Endothelial cell of umbilical vein (primary cell): ENCODE measurements at regions not wholly inside any gene's neighbourhood (a gene's known extent, or its start where the extent isn't known, plus 50 kb on each side); places are given as distances from the start of the nearest gene placed in this dataset.

Source experiments
- BruUV-seq: library from RNA; stranded (reverse); fragments of 400-500 nt; replicated peaks from 2 replicates; lab custom pipeline; 2021; lab: Mats Ljungman, UMichigan
- CTCF ChIA-PET: fragments of 300-600, 350-600 bp; sonication (Branson Sonifier 250); formaldehyde crosslinking; loops from one replicate; lab custom pipeline; 2021; ENCODE audit warnings: antibody characterized with exemption, inconsistent platforms; lab: Charles Lee
- POLR2A ChIA-PET: fragments of 300-600, 350-600 bp; sonication (Branson Sonifier 250); formaldehyde crosslinking; loops from one replicate; lab custom pipeline; 2021; ENCODE audit warnings: antibody characterized with exemption, inconsistent platforms; lab: Charles Lee
- DNase-seq: peaks from one replicate; pipeline ENCODE4 v3.0.0-alpha.2; 2011; ENCODE audit warnings: low read depth, low spot score
- FAIRE-seq: peaks from 2 replicates; lab custom pipeline; 2011; peaks lifted over from hg19 to GRCh38; lab: Jason Lieb, UNC
- H2AFZ ChIP-seq: 2 replicates; pipeline ENCODE4 v1.6.0; 2012; ENCODE audit warnings: low read depth, low read length, control low read depth, inconsistent platforms
- H3K27ac ChIP-seq: 2 replicates; pipeline ENCODE4 v1.5.1; 2011; ENCODE audit warnings: low read depth, mild to moderate bottlenecking, control low read depth, low read length, moderate library complexity; ENCODE audit not compliant: insufficient read depth
- H3K27me3 ChIP-seq, 2 experiments: 2 replicates each; pipeline versions ENCODE4 v1.6.0 to v1.6.1; 2011; ENCODE audit warnings: low read length in 2 of 2, mixed read lengths in 1 of 2; ENCODE audit not compliant: control insufficient read depth in 2 of 2, insufficient read depth in 2 of 2
- H3K36me3 ChIP-seq, 2 experiments: 2 replicates in 1 of 2; 3 replicates in 1 of 2; pipeline ENCODE4 v1.5.1; 2011; ENCODE audit warnings: low read length in 2 of 2, mild to moderate bottlenecking in 1 of 2, moderate library complexity in 1 of 2; ENCODE audit not compliant: control insufficient read depth in 2 of 2, insufficient read depth in 2 of 2; ENCODE audit errors: extremely low read depth in 1 of 2
- H3K4me1 ChIP-seq: 3 replicates; pipeline ENCODE4 v1.5.1; 2011; ENCODE audit warnings: mild to moderate bottlenecking, low read length; ENCODE audit not compliant: control insufficient read depth, insufficient read depth; ENCODE audit errors: extremely low read depth
- H3K4me2 ChIP-seq: 2 replicates; pipeline ENCODE4 v1.6.1; 2011; ENCODE audit warnings: low read length, control low read depth, mixed read lengths; ENCODE audit not compliant: insufficient read depth
- H3K4me3 ChIP-seq, 3 experiments: fragments of 200-600 bp in 1 of 3; sonication (generic), shearing (Covaris generic) in 1 of 3; replicated peaks in 1 of 3; 2 replicates each; pipeline ENCODE4 v1.5.1; 2011 to 2016; ENCODE audit warnings: control low read depth in 3 of 3, low read length in 3 of 3, mild to moderate bottlenecking in 2 of 3, inconsistent platforms in 1 of 3, low read depth in 1 of 3, moderate library complexity in 1 of 3; ENCODE audit not compliant: insufficient read depth in 1 of 3
- H3K79me2 ChIP-seq: 2 replicates; pipeline ENCODE4 v1.6.0; 2012; ENCODE audit warnings: low read length, inconsistent platforms; ENCODE audit not compliant: control insufficient read depth, insufficient read depth
- H3K9ac ChIP-seq: replicated peaks from 2 replicates; pipeline ENCODE3; 2011; ENCODE audit warnings: low read length, control low read depth; ENCODE audit not compliant: insufficient read depth; ENCODE audit errors: extremely low read depth
- H3K9me1 ChIP-seq: replicated peaks from 3 replicates; pipeline ENCODE4 v1.6.0; 2011; ENCODE audit warnings: mild to moderate bottlenecking, low read length; ENCODE audit not compliant: control insufficient read depth, insufficient read depth; ENCODE audit errors: extremely low read depth
- H3K9me3 ChIP-seq: replicated peaks from 2 replicates; pipeline ENCODE4 v1.5.1; 2012; ENCODE audit warnings: low read length, inconsistent platforms; ENCODE audit not compliant: control insufficient read depth, insufficient read depth
- H4K20me1 ChIP-seq: replicated peaks from 2 replicates; pipeline ENCODE3; 2011; ENCODE audit warnings: mild to moderate bottlenecking, low read length; ENCODE audit not compliant: control insufficient read depth, insufficient read depth; ENCODE audit errors: extremely low read depth
- CTCF ChIP-seq, 2 donors: IDR thresholded peaks; 1 replicate in 1 of 2; 2 replicates in 1 of 2; pipeline ENCODE4 v1.5.1; 2011; ENCODE audit warnings: low read length in 2 of 2, mild to moderate bottlenecking in 2 of 2, moderate library complexity in 2 of 2, control low read depth in 1 of 2, inconsistent platforms in 1 of 2, low read depth in 1 of 2; ENCODE audit not compliant: insufficient read depth in 1 of 2; ENCODE audit errors: extremely low read depth in 1 of 2
- EZH2 ChIP-seq: IDR thresholded peaks from 2 replicates; pipeline ENCODE4 v1.6.1; 2012; ENCODE audit warnings: borderline replicate concordance, low read depth, mild to moderate bottlenecking, moderate library complexity, low read length, inconsistent platforms; ENCODE audit not compliant: severe bottlenecking
- FOS ChIP-seq: IDR thresholded peaks from 2 replicates; pipeline ENCODE4 v1.6.1; 2011; ENCODE audit warnings: mild to moderate bottlenecking, low read length, moderate library complexity, borderline replicate concordance; ENCODE audit not compliant: insufficient read depth
- POLR2A ChIP-seq: IDR thresholded peaks from 2 replicates; pipeline ENCODE4 v1.6.1; 2012; ENCODE audit warnings: low read depth, mild to moderate bottlenecking, control low read depth, low read length
- POLR2AphosphoS5 ChIP-seq: IDR thresholded peaks from 2 replicates; pipeline ENCODE4 v1.6.1; 2012; ENCODE audit warnings: low read depth, mild to moderate bottlenecking, control low read depth, low read length, moderate library complexity; ENCODE audit not compliant: insufficient read depth
- dilution Hi-C: fragments of 300-500 bp; cut with MboI; formaldehyde crosslinking; loops from one replicate; pipeline ENCODE4 v1.15.0; 2019; ENCODE audit warnings: low sequenced_read_pairs; ENCODE audit not compliant: extremely low pct_ligation_motif_present
- intact Hi-C: fragments of 100-400 bp; cut with micrococcal nuclease; formaldehyde crosslinking; loops from one replicate; pipeline ENCODE4 v1.10.0; 2022
- TF ChIP-seq, protein P1 (sequence below): IDR thresholded peaks from 2 replicates; pipeline ENCODE4 v1.6.1; 2011; ENCODE audit not compliant: insufficient read depth, insufficient read length

GRCh38 chr15:47602121-47602520 lies 115.2 kb upstream of the SEMA6D start:
- no peak overlapping the region for H2AFZ ChIP-seq
- no peak for FAIRE-seq

More at GRCh38 chr15:47602121-47602520, 115.2 kb upstream of the SEMA6D start:
- no peaks in the 10 kb centered on the region for H3K36me3 ChIP-seq
- H3K9me3 ChIP-seq: no peaks in the 10 kb centered on the region
- no peaks in the 10 kb centered on the region for H3K27me3 ChIP-seq
- no peaks in the 10 kb centered on the region for H3K9me1 ChIP-seq
- DNase-seq: no peak
- TF ChIP-seq POLR2AphosphoS5 (no peak), FOS (no peak), POLR2A (no peak), EZH2 (no peak), CTCF (IDR thresholded peaks at IDR 0.05; ENCODE audit: extremely low read depth in 1 of 2, insufficient read depth in 1 of 2, low read depth in 1 of 2, low read length in 2 of 2) (no peak)
- TF ChIP-seq, protein P1, sequence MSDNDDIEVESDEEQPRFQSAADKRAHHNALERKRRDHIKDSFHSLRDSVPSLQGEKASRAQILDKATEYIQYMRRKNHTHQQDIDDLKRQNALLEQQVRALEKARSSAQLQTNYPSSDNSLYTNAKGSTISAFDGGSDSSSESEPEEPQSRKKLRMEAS: no peak
- ChIA-PET CTCF (no interaction called here), POLR2A (no interaction called here)
- H3K4me2 ChIP-seq: no peak overlapping the region
- intact Hi-C loops: no loop called here
- H3K27ac ChIP-seq: no peak overlapping the region
- BruUV-seq: no TSS peak
- no peaks in the 10 kb centered on the region for H3K4me1 ChIP-seq
- no peaks in the 10 kb centered on the region for H3K79me2 ChIP-seq
- H3K9ac ChIP-seq: no peak overlapping the region
- H4K20me1 ChIP-seq: no peaks in the 10 kb centered on the region
- H3K4me3 ChIP-seq: no peak overlapping the region
- dilution Hi-C loops: no loop called here
